GM18508 (cell line): ENCODE measurements at regions not wholly inside any gene's neighbourhood (a gene's known extent, or its start where the extent isn't known, plus 50 kb on each side); places are given as distances from the start of the nearest gene placed in this dataset.

Experiments used
- ATAC-seq: cut with Tn5 transposase; IDR thresholded peaks from one replicate; pipeline ENCODE4 v1.9.1; 2021; ENCODE audit warnings: moderate number of reproducible peaks; ENCODE audit not compliant: insufficient read depth, unreplicated experiment

DNA sequence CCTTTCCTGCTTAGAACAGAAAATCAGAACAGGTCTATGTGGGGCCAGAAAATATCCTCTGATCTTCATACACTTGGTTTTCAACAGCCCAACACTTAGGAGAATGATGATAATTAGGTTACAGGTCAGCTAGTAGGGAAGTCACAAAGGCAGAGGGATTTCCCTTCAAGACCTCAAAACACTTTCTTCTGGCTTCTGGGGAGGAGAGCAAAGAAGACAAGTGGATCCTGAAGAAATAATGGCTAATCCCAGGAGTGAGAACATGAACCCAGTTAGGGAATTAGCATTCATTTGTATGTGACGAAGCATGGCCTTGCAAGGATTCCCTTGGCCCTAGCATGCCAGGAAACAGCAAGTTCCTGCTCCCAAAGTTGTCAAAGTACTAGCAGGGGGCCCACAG, 223.3 kb downstream of the BCAT1 start:
- no peak for ATAC-seq

DNA sequence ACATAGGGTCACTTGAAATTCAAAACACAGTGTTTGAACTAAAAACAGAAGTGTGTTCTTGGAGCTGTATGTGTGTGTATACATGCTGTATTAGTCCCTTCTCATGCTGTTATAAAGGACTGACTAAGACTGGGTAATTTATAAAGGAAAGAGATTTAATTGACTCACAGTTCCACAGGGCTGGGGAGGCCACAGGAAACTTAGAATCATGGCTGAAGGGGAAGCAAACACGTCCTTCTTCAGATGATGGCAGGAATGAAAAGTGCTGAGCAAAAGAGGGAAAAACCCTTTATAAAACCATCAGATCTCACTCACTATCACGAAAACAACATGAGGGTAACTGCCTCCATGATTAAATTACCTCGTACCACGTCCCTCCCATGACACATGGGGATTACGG, 224.1 kb downstream of the BCAT1 start:
- ATAC-seq, result no peak

DNA sequence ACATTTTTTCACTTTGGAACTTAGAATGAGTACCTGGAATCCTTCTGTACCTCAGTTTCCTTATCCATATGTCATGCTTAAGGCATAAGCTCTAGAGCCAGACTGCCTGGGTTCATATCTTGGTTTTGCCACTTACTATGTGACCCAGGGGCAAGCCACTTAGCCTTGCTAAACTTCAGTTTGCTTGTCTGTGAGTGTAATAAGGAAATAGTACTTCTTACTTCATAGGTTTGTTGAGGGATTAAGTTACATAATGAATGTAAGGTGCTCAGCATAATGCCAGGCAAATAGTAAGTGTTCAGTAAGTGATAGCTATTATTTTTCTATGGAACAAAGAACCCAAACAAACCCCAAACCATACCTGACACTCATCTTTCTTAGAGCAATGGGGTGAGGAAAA, 225.1 kb downstream of the BCAT1 start:
- ATAC-seq, result no peak

DNA sequence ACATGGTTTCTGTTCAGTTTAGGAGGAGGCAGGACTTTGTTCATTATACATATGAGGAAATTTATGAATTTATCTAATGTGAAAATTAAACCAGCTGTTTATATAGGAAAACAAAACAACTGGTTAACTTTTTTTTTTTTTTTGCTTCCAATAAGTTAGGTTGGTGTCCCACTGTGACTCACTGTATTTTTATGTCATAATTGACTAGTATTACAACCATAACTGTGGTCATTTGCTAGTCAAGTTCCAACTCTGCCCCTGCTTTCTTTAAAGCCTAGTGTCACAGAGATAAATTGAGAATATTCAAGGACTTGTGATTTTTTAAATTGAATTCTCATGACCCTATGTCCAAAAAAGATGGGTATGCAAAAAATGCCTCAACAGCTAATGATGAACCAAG, 227.7 kb downstream of the BCAT1 start:
- ATAC-seq, result no peak

DNA sequence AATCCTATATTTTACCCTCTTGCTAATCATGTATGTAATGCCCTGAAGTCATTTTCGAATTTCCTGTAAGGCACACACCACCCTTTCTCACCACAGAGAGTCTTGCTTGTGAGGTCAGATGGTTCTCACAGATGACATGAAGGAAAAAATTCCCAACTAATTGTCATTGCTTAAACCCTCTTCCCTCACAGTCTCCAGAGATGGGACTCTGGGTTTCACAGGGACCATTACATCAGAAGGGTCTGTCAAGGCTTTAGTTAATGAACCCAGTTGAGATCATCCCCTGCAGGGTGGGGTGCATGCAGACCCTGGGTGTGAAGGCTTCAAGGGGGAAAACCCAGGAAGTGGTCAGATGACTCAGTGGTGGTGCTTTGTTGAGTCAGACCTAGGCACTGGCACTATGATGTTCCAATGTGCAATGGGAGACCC, 229.6 kb downstream of the BCAT1 start:
- ATAC-seq, result peak; percentile 87

DNA sequence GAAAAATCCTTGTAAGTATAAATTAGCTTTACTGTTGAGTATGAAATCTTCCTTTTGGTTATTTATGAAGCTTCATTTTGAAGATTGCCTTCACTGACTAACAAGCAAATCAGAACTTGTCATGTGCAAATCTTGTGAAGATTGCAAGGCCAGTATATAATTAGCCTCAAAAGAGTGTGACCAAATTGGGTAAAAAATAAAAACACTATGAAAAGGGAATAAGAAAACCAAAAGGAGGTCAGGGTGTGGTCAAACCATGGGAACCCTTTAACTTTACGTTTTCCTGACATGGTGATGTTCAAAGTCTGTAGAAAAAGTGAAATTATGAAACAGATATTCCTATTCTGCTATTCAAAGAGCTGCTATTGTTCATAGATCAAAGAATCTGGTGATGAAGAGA, 230.3 kb downstream of the BCAT1 start:
- ATAC-seq, result no peak

DNA sequence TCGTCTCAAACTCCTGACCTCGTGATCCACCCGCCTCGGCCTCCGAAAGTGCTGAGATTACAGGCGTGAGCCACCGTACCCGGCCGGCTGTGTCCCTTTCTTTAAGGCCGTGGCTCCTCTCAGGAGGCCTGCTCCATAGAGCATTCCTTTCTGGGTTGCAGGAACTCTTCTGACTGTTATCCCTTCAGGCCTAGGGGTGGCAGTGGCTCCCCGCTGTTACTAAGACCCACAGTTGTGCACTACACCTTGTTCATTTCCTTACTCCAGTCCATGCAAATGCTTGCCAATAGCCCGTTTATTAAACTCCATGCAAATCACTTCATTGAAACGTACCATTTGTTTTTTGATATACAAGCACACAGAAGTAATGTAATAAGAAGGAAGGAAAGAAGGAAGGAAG, 234.7 kb downstream of the BCAT1 start:
- no peak for ATAC-seq

DNA sequence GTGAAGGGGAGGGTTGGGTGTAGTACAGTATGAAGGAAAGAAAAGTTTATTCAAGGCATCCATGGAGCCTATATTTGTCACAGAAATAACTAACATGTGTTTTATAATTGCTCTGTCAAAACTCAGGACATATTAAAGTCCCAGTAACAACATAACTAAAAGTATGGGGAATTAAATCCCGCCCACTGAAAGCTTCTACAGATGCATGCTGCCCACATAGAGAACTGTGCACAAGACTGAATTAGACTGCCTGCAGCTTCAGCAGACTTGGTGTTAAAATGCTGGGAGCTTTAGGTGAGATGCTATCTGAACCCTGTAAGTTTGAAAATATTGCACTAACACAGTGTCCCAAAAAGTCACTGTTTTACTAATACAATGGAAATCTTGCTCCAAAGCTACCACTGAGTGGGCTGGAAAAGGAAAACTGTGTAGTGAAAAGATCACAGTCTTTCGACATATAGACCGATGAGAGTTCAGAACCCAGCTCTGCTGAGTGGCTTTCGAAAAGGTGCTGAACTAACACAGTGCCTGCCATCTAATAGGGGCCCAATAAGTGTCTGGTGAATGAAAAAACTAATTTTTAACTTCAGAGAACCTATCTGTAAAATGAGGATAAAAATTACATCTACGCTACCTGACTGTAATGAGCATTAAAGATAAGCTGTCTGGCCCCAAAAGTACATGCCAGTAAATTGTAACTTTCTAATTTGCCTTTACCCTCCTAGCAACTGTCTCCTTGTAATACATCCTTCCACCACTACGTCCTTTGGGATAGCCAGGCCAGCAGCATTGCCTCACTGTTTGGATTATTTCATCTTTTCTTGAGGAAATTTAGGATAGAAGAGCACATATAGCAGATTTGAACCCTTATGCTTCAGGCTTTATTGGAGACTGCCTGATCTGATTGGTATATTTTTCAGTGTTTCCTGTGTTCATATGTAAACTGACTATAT, 237.6 kb downstream of the BCAT1 start:
- ATAC-seq, result no peak

DNA sequence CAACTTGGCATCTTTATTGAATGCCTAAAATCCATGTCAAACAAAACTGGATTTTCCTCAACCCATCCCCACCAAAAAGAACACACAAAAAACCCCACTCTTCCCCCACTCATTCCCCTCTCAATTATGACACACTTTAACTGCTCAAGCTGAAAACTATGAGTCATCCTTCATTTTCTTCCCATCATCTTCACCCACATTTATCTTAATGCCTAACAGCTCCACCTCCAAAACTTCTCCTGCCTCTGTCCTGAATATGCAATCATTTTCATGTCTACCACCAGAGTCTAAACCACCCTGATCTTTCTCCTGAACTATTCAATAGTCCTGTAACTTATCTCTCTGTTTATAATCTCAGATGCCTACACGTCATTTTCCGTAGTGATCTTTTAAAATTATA, 239.7 kb downstream of the BCAT1 start:
- ATAC-seq, result no peak

DNA sequence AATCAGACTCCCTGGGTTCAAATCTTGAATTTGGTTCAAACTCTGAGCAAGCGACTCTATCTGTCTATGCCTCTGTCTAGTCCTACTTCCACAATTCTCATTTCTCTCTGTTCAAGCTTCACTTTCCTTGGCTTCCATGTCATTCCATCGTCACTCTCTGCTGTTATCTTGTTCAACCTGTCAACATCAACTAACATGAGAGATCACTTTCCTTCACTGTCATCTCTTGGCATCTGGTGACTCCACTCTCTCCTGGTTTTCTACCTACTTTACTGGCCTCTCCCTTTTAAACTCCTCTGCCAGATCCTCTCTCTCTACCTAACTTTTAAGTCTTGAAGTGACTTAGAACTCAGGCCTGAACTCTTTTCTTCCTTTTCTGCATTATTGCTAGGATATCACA, 240.2 kb downstream of the BCAT1 start:
- ATAC-seq, result no peak

DNA sequence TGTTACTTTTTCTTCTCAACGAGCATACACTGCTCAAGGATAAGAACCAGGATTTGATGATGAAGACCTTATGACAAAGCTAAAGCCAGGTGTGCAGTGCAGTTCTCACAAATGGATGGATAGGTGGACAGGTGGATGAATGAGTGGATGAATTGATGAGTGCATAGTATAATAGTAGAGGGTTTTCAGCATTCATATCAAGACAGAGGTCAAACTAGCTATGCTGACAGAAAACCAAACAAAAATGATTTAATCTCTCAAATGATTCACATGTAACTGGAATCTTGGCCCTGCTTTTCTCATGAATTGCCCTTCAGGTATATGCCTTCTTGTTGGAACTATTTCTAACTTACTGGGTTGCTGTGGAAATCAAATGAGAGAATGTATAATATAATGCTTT, 240.9 kb downstream of the BCAT1 start:
- no peak for ATAC-seq

DNA sequence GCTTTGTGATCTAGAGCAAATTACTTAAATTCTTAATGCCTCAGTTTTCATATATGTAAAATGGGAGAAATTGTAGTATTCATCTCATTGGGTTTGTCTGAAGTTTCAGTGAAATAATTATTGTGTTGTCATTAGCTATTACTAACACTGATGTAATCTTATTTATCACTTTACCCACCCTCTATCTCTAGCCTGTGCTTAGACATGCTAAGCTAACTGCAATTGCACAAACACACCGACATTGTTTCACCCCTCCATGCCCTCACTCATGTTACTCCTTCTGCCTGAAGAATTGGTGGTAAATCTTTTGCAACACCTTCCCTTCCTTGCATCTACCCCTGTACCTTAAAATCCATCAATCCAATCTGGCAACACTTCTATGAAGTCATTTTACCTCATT, 241.6 kb downstream of the BCAT1 start:
- no peak for ATAC-seq

DNA sequence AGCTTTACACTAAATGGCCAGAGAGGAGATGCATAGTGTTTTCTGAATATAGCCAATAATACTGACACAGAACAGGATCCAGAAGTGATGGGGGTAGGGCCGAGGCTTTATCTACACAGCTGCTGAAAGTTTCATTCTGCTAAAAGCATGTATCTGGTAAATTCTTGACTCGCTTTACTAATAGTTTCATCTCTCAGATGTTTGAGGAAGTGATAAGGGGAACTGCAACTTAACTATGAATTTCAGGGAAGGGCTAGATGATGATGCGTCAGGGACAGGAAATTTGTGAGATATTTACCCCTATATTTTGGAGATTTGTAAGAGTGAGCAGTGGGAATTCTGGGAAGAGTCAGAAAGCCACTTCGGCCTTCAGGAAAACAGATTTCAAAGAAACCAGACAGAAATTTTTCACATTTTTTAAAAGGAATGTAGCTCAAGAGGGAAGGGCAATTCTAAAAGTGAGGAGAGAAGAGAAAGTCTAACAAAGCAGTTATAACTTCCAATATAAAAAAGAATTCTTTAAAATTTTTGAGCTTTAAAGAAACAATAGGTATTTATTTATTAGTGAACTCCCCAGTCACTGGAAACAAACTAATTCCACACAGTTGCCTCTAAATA, 243.1 kb downstream of the BCAT1 start:
- ATAC-seq, result peak; percentile 98

DNA sequence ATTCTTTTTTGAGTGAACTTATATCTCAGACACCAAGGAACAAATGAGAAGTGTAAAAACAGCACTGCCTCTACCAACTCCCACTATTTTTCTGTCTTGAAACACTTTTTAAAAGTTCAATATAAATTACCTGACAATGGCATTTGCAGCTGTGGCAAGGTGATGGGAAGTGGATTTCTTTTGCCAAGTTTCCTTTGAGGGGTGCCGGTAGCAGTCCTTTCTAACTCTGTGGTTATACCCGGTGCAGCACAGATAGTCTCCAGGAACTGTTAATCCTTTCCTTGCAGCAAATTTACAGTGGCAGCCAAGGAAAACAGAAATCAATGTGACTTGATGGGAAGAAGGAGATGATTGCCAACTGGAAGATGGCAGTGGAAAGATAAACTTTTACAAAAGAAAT, 243.7 kb downstream of the BCAT1 start:
- no peak for ATAC-seq

DNA sequence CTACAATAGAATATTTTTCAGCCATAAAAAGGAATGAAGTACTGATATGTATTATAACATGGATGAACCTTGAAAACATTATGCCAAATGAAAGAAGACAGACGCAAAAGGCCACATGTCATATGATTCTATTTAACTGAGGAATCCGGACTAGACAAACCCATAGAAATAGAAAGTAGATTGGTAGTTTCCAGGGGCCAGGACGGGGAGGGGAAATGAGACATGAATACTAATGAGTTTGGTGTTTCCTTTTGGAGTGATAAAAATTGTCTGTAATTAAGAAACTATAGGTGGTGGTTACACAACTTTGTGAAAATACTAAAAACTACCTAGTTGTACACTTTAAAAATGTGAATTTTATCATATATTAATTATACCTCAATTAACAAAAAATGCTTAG, 247.6 kb downstream of the BCAT1 start:
- ATAC-seq, result no peak

DNA sequence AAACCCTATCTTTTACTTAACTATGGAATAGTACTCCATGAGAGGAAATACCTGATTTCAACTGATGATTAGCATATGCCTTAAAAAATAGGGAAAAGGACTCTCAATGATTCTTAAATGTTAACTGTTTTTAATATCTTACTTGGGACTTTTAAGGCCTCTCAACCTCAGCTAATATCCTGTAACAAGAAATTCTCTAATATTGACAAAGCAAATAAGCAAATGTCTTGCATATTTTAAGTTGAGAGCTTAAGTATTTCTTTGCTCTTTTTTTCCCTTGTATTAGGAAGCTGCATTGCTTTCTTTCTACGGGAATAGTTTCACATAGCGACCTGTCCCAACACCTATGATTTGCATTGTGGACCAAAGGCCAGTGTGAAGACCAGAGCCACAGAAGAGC, 249.9 kb downstream of the BCAT1 start:
- ATAC-seq, result no peak

DNA sequence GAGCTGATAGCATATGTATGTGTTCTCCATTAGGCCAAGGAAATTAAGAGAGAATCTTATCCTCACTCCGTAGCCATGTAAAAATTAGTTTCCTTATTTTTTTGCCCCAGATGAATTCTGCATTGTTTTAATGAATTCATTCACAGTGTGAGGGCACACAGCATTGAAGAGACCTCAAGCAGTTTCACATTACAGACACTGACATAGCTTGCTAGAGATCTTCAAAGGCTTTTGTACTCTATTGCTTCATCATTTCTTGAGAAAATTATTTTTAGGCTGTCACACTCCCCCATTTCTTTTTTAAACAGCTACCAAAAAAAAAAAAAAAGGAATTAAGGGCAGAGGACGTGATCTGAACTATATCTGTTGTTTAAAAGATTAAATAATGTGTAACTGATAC, 251.1 kb downstream of the BCAT1 start:
- ATAC-seq, result no peak

DNA sequence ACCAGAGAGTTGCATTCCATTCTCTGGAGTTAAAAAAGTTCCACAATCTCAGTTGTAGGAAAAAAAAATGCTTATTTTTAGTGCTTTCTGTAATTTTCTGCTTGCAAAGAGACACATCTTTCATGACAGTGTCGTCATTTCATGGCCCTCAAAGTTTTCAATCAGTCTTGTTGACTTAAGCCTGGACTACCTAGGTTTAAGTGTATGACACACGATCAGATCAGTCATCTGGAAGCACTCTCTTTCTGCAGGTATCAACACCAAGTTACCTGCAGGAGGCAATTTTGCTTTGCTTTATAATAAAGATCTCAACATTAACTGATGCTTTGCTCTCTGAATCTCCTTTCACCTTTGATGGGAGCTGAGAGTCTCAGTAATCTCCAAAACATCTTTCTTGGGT, 251.6 kb downstream of the BCAT1 start:
- no peak for ATAC-seq

DNA sequence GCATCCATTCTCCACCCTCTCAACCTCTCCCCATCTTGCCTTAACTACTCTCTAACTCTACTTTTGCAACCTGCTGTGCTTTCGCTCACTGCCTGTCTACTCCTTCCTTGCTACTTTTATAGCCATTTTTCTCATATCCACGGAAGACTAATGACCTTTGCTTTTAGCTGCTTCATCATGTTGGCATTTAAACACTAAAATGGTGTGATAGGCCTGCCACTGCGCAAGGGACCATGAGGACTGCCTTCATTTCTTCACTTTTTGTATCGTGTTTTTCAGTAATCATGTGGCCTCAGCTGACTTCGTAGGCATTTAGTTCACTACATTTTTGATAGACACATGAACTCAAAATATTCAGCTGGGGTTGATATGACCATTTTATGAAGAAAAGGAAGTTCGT, 252.1 kb downstream of the BCAT1 start:
- no peak for ATAC-seq

DNA sequence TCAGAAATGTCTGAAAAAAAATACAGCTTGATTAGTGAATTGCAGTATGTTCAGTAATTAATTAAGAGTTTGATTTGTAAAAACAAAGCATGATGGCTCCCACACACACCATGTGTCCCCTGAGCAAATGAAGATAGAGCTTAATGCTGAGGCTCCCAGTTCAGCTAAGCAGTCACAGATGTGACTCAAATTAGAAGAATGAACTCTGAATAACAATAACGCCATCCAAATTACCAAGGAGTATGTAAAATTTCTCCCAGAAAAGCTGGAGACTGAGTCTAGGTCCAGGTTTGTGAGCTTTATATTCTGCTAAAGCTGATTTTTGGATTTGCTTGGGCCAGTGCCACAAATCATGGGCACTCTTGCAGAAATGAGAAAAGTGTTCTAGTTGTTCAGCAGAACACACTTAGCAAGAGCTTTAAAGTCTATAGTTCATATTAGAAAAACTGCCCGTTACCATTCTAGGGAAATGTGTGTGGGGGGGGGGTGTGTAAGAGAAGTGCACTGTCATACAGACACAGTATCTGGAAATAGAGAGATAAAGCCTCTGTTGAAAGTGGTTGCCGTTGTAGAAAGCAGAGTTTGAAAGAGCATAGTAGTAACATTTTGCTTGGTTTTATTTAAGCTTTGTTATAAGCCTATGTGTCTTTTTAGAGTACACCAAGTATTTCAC, 253.1 kb downstream of the BCAT1 start:
- ATAC-seq, result no peak

DNA sequence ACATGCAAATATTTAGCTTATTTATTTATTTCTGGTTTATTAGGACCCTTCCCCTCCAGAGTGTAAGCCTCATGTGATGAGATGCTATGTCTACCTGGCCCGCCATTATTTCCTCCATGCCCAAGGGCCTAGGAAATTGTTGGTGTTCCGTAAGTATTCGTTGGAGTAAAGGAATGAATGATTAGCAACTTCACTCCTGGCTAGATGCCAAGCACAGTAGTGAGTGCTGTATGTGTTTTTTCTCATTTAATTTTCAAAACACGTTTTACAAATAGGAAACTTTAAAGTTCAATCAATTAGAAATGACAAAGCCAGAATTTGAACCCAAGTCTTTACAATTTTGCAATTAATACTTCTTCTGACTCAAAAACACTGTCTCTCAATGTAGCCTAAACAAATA, 253.8 kb downstream of the BCAT1 start:
- no peak for ATAC-seq
